GM18868 (cell line): ENCODE measurements at regions not wholly inside any gene's neighbourhood (a gene's known extent, or its start where the extent isn't known, plus 50 kb on each side); places are given as distances from the start of the nearest gene placed in this dataset.

Experiments used
- ATAC-seq: cut with Tn5 transposase; IDR thresholded peaks from one replicate; pipeline ENCODE4 v1.9.1; 2021; ENCODE audit warnings: mild to moderate bottlenecking, moderate library complexity; ENCODE audit not compliant: unreplicated experiment

DNA sequence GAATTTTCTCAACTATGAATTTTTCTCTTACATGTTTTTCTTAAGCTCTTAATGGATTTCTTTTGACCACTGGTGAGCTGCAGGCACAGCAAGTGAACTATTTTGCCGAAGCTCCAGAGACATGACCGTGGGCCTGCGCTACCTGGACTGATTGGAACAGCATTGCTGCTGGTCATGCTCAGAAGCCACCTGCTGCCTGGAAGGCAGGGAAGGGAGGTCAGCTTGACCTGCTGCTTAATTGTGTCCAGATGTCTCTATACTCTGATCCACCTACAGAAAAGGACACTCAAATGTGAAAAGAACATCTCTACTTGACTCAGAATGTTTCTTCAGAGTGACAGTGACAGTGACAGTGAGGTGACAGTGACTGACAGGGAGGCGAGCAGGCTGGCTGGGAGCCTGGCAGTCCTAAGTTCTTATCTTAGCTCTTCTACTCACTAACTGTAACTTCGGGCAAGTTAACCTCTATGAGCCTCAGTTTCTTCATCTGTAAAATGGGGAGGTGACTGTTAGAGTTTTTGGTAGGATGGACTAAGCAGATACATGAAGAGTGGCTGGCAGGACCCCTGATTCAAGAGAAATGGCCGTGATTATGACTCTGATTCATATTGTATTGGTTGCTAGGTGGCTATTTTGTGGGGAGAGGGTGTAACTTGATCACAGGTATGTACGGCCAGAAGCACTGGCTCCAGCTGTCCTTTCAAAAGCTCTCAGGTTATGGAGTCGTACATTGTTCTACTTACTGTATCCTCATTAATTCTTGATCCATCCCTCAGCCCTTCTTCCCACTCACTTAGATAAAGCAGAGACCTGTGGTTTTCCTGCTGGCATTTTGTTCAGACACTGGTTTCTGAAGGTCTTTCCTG lies 54.8 kb upstream of the DLG1 start:
- ATAC-seq = no peak

- ATAC-seq = no peak
Measured at GRCh38 chr3:197352382-197352781, 54.0 kb upstream of the DLG1 start.

DNA sequence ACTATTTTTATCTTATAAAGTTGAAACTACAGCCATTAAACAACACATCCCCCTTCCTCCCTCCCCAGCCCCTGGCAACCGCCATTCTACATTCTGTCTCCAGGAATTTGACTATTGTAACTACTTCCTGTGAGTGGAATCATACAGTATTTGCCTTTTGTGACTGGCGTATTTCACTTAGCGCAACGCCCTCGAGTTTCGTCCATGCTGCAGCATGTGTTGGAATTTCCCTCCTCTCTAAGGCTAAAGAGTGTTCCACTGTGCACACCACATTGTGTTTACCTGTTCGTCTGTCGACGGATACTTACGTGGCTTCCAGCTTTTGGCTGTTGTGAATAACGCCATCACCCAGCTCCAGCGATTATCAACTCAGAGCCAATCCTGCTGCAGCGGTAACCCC lies 52.0 kb upstream of the DLG1 start:
- ATAC-seq = no peak

DNA sequence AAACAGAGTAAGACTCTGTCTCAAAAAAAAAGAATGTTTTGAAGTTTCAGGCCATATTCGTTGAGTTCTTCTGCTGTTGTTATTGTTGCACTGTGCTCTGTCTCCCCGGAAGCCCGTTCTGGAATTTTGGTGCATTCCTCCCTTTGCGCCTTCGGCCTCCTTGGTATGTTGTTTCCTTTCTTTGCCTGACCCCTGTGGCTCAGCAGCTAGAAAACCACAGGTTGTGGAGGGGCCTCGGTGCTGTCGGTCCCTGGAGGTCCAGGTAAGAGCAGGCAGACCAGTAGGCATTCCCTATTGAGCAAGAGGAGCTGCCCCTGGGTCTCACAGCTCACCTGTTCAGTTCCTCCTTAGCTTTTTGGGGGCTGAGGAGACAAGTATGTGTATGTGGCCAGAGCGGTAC lies 51.0 kb upstream of the DLG1 start:
- ATAC-seq = no peak
